DND-41 (cell line): ENCODE measurements at regions not wholly inside any gene's neighbourhood (a gene's known extent, or its start where the extent isn't known, plus 50 kb on each side); places are given as distances from the start of the nearest gene placed in this dataset.

Source experiments
- EZH2 ChIP-seq: IDR thresholded peaks from 3 replicates; pipeline ENCODE4 v1.6.1; 2012; ENCODE audit warnings: borderline replicate concordance, low read depth, mild to moderate bottlenecking, moderate library complexity, low read length, inconsistent platforms; ENCODE audit not compliant: severe bottlenecking
- TF ChIP-seq, protein P1 (sequence below): IDR thresholded peaks from 2 replicates; pipeline ENCODE4 v1.5.1; 2012; ENCODE audit warnings: borderline replicate concordance, low read length, moderate library complexity, mild to moderate bottlenecking; ENCODE audit not compliant: poor library complexity, severe bottlenecking; ENCODE audit errors: extremely low read depth

DNA sequence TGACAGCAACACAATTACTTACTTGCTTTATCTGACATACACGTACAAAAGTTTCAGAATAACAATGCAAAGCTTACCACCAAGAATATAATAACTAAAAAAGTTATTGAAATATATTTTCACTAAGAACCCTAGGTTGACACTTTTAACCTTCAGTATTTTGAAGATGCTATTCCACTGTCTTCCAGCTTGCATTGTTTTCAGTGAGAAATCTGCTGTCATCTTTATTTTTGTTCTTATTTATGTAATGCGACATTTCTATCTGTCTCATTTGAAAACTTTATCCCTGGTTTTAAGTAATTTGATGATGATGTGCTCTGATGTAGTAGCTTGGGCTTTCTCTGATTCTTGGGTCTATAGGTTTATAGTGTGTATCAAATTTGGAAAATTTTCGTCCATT lies 165.0 kb upstream of the SMIM21 start:
- TF ChIP-seq, protein P1, sequence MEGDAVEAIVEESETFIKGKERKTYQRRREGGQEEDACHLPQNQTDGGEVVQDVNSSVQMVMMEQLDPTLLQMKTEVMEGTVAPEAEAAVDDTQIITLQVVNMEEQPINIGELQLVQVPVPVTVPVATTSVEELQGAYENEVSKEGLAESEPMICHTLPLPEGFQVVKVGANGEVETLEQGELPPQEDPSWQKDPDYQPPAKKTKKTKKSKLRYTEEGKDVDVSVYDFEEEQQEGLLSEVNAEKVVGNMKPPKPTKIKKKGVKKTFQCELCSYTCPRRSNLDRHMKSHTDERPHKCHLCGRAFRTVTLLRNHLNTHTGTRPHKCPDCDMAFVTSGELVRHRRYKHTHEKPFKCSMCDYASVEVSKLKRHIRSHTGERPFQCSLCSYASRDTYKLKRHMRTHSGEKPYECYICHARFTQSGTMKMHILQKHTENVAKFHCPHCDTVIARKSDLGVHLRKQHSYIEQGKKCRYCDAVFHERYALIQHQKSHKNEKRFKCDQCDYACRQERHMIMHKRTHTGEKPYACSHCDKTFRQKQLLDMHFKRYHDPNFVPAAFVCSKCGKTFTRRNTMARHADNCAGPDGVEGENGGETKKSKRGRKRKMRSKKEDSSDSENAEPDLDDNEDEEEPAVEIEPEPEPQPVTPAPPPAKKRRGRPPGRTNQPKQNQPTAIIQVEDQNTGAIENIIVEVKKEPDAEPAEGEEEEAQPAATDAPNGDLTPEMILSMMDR, result no peak
- no peak for TF ChIP-seq EZH2
